MCF 10A (cell line): ENCODE measurements at regions not wholly inside any gene's neighbourhood (a gene's known extent, or its start where the extent isn't known, plus 50 kb on each side); places are given as distances from the start of the nearest gene placed in this dataset.

Experiments
- BruUV-seq: library from RNA; stranded (reverse); fragments of 400-500 nt; replicated peaks from 2 replicates; lab custom pipeline; 2021; lab: Mats Ljungman, UMichigan
- CTCF ChIA-PET: fragments of 300-600 bp; sonication (Branson Sonifier 250); formaldehyde crosslinking; extraction: SDS; loops from one replicate; lab custom pipeline; 2021; ENCODE audit warnings: antibody characterized with exemption, inconsistent platforms; lab: Yijun Ruan, JAX
- POLR2A ChIA-PET: fragments of 300-600, 350-650 bp; sonication (Branson Sonifier 250); formaldehyde crosslinking; extraction: SDS; loops from one replicate; lab custom pipeline; 2020; ENCODE audit warnings: antibody characterized with exemption, inconsistent platforms; lab: Yijun Ruan, JAX
- DNase-seq: peaks from one replicate; pipeline ENCODE4 v3.0.0-alpha.2; 2018; ENCODE audit not compliant: unreplicated experiment
- H3K27ac Mint-ChIP-seq: one replicate; pipeline ENCODE4 v1.8.0; 2022; ENCODE audit warnings: mild to moderate bottlenecking, low read depth, mixed read lengths; ENCODE audit not compliant: unreplicated experiment
- H3K27me3 Mint-ChIP-seq: one replicate; pipeline ENCODE4 v1.8.0; 2022; ENCODE audit warnings: mixed read lengths; ENCODE audit not compliant: insufficient read depth, unreplicated experiment
- H3K36me3 Mint-ChIP-seq: one replicate; pipeline ENCODE4 v1.8.0; 2022; ENCODE audit warnings: mild to moderate bottlenecking, moderate library complexity, mixed read lengths; ENCODE audit not compliant: insufficient read depth, unreplicated experiment
- H3K4me1 Mint-ChIP-seq: one replicate; pipeline ENCODE4 v1.8.0; 2022; ENCODE audit warnings: mixed read lengths; ENCODE audit not compliant: insufficient read depth, unreplicated experiment
- H3K4me3 Mint-ChIP-seq: one replicate; pipeline ENCODE4 v1.8.0; 2022; ENCODE audit warnings: mild to moderate bottlenecking, moderate library complexity, mixed read lengths; ENCODE audit not compliant: unreplicated experiment
- H3K9me3 Mint-ChIP-seq: one replicate; pipeline ENCODE4 v1.8.0; 2022; ENCODE audit warnings: mixed read lengths; ENCODE audit not compliant: unreplicated experiment
- intact Hi-C: fragments of 100-400 bp; cut with micrococcal nuclease; formaldehyde crosslinking; loops from 2 replicates; pipeline ENCODE4 v1.14.1; 2022
- TF ChIP-seq, protein P1 (sequence below): fragments of 200-600 bp; IDR thresholded peaks from one replicate; pipeline ENCODE4 v1.8.0; 2022; ENCODE audit warnings: antibody characterized with exemption, mild to moderate bottlenecking; ENCODE audit not compliant: unreplicated experiment

DNA sequence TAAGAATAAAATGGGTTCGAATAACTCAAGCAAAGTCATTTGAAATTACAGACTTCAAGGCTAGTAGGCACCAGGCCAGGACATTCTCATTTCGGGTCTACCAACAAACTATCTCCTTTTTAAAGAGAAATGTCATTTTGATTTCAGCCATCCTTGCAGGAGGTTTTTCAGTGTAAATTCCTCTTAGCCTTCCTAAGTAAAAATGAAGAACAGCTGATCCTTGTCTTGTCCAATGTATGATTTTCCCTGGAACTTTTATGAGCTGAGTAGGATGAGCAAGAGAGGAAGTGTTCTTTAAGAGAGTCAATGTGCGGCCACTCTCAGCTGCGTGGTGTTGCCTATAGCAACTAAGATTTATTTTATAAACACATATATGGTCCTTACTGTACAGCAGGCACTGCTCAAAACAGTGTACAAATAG lies 110.1 kb downstream of the PLCE1 start:
- DNase-seq: no peak
- ChIA-PET POLR2A (no interaction called here), CTCF (no interaction called here)
- TF ChIP-seq, protein P1, sequence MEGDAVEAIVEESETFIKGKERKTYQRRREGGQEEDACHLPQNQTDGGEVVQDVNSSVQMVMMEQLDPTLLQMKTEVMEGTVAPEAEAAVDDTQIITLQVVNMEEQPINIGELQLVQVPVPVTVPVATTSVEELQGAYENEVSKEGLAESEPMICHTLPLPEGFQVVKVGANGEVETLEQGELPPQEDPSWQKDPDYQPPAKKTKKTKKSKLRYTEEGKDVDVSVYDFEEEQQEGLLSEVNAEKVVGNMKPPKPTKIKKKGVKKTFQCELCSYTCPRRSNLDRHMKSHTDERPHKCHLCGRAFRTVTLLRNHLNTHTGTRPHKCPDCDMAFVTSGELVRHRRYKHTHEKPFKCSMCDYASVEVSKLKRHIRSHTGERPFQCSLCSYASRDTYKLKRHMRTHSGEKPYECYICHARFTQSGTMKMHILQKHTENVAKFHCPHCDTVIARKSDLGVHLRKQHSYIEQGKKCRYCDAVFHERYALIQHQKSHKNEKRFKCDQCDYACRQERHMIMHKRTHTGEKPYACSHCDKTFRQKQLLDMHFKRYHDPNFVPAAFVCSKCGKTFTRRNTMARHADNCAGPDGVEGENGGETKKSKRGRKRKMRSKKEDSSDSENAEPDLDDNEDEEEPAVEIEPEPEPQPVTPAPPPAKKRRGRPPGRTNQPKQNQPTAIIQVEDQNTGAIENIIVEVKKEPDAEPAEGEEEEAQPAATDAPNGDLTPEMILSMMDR: no peak
- Mint-ChIP-seq H3K9me3 (no peaks in the 10 kb centered on the region), H3K27me3 (no peaks in the 10 kb centered on the region), H3K36me3 (no peaks in the 10 kb centered on the region), H3K4me3 (no peak overlapping the region), H3K4me1 (no peaks in the 10 kb centered on the region), H3K27ac (no peak overlapping the region)
- intact Hi-C loops: no loop called here
- BruUV-seq: no TSS peak

DNA sequence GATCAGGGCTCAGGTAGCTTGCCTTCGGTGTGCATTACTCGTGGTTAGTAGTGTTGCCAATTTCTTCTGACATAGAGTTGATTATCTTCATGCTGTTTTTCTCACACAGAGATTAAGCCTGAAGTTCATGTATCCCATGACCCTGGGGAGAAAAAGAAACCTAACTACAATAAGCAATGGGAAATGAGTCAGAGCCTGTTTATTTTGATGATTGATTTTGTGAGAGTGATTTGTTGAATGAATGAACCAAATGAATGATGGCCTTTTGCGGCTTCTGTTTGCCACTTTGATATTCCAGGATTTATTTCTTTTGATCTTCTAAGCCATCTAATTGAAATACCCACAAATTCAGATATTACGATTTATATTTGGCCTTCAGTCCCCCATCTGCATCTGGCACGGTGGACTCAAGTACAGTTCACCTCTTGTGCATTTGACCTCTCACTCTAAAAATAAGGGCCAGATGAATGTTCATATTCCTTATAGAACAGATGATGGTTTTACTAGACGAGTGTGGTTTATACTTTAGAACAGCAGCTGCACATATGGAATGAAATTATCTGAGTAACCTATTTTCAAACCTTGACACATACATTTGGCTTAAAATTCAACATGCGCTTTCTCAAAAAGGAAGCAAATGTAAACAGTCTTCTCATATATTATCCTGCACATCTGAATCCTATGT lies 110.7 kb downstream of the PLCE1 start:
- intact Hi-C loops: no loop called here
- Mint-ChIP-seq H3K27me3 (no peaks in the 10 kb centered on the region), H3K27ac (no peak overlapping the region), H3K9me3 (no peaks in the 10 kb centered on the region), H3K36me3 (no peaks in the 10 kb centered on the region), H3K4me3 (no peak overlapping the region), H3K4me1 (no peaks in the 10 kb centered on the region)
- TF ChIP-seq, protein P1: no peak
- ChIA-PET CTCF (no interaction called here), POLR2A (no interaction called here)
- no TSS peak for BruUV-seq
- no peak for DNase-seq

DNA sequence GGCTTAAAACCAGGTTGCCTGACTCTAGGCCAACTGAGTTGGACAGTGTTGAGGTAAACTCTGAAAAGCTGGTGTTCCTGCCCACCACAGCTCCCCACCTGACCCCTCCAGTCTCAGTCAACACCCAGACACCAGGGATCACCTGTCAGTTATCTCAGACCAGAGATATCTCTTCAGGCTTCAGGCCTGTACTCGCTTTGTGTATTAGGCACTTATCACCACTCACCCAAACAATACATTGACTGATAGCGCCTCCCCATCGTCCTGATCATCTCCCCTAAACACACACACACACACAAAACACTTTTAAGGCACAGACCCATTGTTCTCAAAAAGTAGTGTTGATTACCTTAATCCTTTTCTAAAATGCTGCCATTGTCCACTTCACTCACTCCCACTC lies 111.5 kb downstream of the PLCE1 start:
- POLR2A ChIA-PET: no interaction called here

DNA sequence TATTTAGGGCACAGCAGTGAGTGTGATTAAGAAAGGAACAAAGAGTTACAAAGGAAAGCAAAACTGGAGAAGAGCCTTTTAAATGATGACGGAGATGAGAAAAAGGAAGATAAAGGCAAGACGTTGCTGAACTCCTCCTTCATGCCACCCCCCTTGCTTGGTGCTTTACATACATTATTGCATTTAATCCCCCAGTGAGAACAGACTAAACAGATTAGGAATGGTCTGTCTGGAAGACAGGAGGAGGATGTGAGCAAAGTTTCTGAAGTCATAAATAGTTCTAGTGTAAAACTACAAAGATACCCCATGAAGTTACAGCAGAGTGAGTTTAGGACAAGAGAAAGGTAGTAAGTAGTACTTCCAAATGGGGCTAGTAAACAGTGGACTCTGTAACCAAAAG lies 113.5 kb downstream of the PLCE1 start:
- H3K4me1 Mint-ChIP-seq: no peaks in the 10 kb centered on the region
- no peaks in the 10 kb centered on the region for H3K36me3 Mint-ChIP-seq
- no peak overlapping the region for H3K27ac Mint-ChIP-seq
- H3K27me3 Mint-ChIP-seq: no peaks in the 10 kb centered on the region
- TF ChIP-seq, protein P1: no peak
- DNase-seq: no peak
- BruUV-seq: no TSS peak
- no peaks in the 10 kb centered on the region for H3K9me3 Mint-ChIP-seq
- ChIA-PET CTCF (no interaction called here), POLR2A (interaction anchor here (0.9 kb wide), 1 partner anchor 190 kb away, joined by 3 read pairs; no protein-coding TSS in a partner anchor)
- intact Hi-C loops: no loop called here
- no peak overlapping the region for H3K4me3 Mint-ChIP-seq

More for the DNA sequence above, 111.5 kb downstream of the PLCE1 start:
- intact Hi-C loops: no loop called here
- Mint-ChIP-seq H3K9me3 (no peaks in the 10 kb centered on the region), H3K36me3 (no peaks in the 10 kb centered on the region), H3K27ac (no peak overlapping the region), H3K4me3 (no peak overlapping the region), H3K27me3 (no peaks in the 10 kb centered on the region), H3K4me1 (no peaks in the 10 kb centered on the region)
- no peak for DNase-seq
- TF ChIP-seq, protein P1: no peak
- BruUV-seq: no TSS peak
- CTCF ChIA-PET: no interaction called here
